ENCODE measurements at regions not wholly inside any gene's neighbourhood (a gene's known extent, or its start where the extent isn't known, plus 50 kb on each side); places are given as distances from the start of the nearest gene placed in this dataset.

DNA sequence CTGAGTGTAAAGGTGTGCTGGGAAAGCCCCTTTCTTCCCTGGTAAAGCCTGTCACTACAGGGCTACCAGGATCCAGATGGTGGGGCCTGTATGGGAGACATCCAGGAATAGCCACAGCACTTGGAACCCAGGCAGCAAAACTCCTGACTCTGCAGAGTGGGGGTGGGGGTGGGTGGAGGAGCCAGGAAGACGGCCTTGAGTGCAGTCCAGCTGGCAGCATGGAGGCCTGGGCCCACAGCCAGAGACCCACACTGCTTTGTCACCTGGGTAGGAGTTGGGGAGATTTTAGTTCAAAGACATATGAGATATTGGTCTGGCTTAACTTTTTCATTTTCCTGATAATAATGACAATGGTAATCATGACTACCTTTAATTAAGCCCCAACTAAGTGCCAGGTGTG lies 116.7 kb upstream of the MRPS22 start:
- TF ChIP-seq CTCF (IDR thresholded peaks at IDR 0.05) (no peak), POLR2A (IDR thresholded peaks at IDR 0.05) (no peak)
